ENCODE measurements at regions not wholly inside any gene's neighbourhood (a gene's known extent, or its start where the extent isn't known, plus 50 kb on each side); places are given as distances from the start of the nearest gene placed in this dataset.

DNA sequence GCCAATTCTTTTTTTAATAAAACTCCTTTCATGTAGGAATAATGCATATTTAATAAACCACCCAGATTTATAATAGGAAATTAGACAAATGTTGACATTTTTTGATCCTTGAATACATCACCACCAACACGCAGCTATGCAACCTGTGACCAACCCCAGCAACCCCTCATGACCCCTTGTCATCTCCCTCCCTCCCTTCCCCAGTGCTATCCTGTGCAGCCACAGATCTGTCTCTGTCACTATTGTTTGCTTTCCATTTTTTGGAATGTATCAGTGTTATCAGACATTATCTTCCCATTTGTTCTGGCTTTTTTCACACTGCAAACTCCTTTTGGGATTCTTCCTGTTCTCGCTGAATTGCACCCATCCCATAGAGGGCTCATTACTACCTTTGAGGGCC, 114.1 kb downstream of the VPREB1 start:
- no peaks in the 10 kb centered on the region for H4K20me1 ChIP-seq (ENCODE audit: control insufficient read depth, extremely low read depth, insufficient read depth, low read length)
- H3K9ac ChIP-seq (ENCODE audit: insufficient read depth, low read length) = no peak overlapping the region
- no peak overlapping the region for H3K27ac ChIP-seq (ENCODE audit: insufficient read depth, low read length)
- no peaks in the 10 kb centered on the region for H3K27me3 ChIP-seq (ENCODE audit: control insufficient read depth, insufficient read depth, low read length)
- no peaks in the 10 kb centered on the region for H3K36me3 ChIP-seq (ENCODE audit: control insufficient read depth, insufficient read depth, low read length)
- no peak overlapping the region for H3K4me3 ChIP-seq (replicated peaks in 1 of 4; ENCODE audit: control extremely low read depth in 1 of 4, insufficient read depth in 1 of 4, low read depth in 3 of 4, low read length in 4 of 4)
- no peak overlapping the region for H2AFZ ChIP-seq (ENCODE audit: low read length)
- H3K9me3 ChIP-seq (ENCODE audit: control insufficient read depth, insufficient read depth, low read depth, low read length) = no peaks in the 10 kb centered on the region
- H3K4me2 ChIP-seq (ENCODE audit: extremely low read depth, insufficient read depth, low read length) = no peak overlapping the region
- no peak for DNase-seq (ENCODE audit: low read depth in 2 of 2)
- no peaks in the 10 kb centered on the region for H3K79me2 ChIP-seq (ENCODE audit: control insufficient read depth, insufficient read depth, low read length)
- TF ChIP-seq CTCF (conservative IDR thresholded peaks at IDR 0.05 in 1 of 2, IDR thresholded peaks at IDR 0.05 in 1 of 2; ENCODE audit: low read depth in 1 of 2, low read length in 2 of 2) (no peak), EZH2 (IDR thresholded peaks at IDR 0.05; ENCODE audit: low read length, missing control alignments) (no peak)
- H3K4me1 ChIP-seq (ENCODE audit: control insufficient read depth, extremely low read depth, insufficient read depth, low read length) = no peaks in the 10 kb centered on the region

- H3K27ac ChIP-seq (ENCODE audit: insufficient read depth, low read length) = no peak overlapping the region
- no peaks in the 10 kb centered on the region for H3K79me2 ChIP-seq (ENCODE audit: control insufficient read depth, insufficient read depth, low read length)
- TF ChIP-seq CTCF (conservative IDR thresholded peaks at IDR 0.05 in 1 of 2, IDR thresholded peaks at IDR 0.05 in 1 of 2; ENCODE audit: low read depth in 1 of 2, low read length in 2 of 2) (no peak), EZH2 (IDR thresholded peaks at IDR 0.05; ENCODE audit: low read length, missing control alignments) (no peak)
- H3K9me3 ChIP-seq (ENCODE audit: control insufficient read depth, insufficient read depth, low read depth, low read length) = no peaks in the 10 kb centered on the region
- no peaks in the 10 kb centered on the region for H4K20me1 ChIP-seq (ENCODE audit: control insufficient read depth, extremely low read depth, insufficient read depth, low read length)
- no peak overlapping the region for H3K4me2 ChIP-seq (ENCODE audit: extremely low read depth, insufficient read depth, low read length)
- no peaks in the 10 kb centered on the region for H3K27me3 ChIP-seq (ENCODE audit: control insufficient read depth, insufficient read depth, low read length)
- no peaks in the 10 kb centered on the region for H3K36me3 ChIP-seq (ENCODE audit: control insufficient read depth, insufficient read depth, low read length)
- DNase-seq (ENCODE audit: low read depth in 2 of 2) = no peak
- no peak overlapping the region for H3K4me3 ChIP-seq (replicated peaks in 1 of 4; ENCODE audit: control extremely low read depth in 1 of 4, insufficient read depth in 1 of 4, low read depth in 3 of 4, low read length in 4 of 4)
- H2AFZ ChIP-seq (ENCODE audit: low read length) = no peak overlapping the region
- H3K9ac ChIP-seq (ENCODE audit: insufficient read depth, low read length) = no peak overlapping the region
- no peaks in the 10 kb centered on the region for H3K4me1 ChIP-seq (ENCODE audit: control insufficient read depth, extremely low read depth, insufficient read depth, low read length)
These were observed 114.9 kb downstream of the VPREB1 start for GRCh38 chr22:22359465-22359864.

- DNase-seq (ENCODE audit: low read depth in 2 of 2) = no peak
- Histone ChIP-seq H4K20me1 (ENCODE audit: control insufficient read depth, extremely low read depth, insufficient read depth, low read length) (no peaks in the 10 kb centered on the region), H3K9ac (ENCODE audit: insufficient read depth, low read length) (no peak overlapping the region), H3K4me3 (replicated peaks in 1 of 4; ENCODE audit: control extremely low read depth in 1 of 4, insufficient read depth in 1 of 4, low read depth in 3 of 4, low read length in 4 of 4) (no peak overlapping the region), H2AFZ (ENCODE audit: low read length) (no peak overlapping the region), H3K79me2 (ENCODE audit: control insufficient read depth, insufficient read depth, low read length) (no peaks in the 10 kb centered on the region), H3K27ac (ENCODE audit: insufficient read depth, low read length) (no peak overlapping the region), H3K27me3 (ENCODE audit: control insufficient read depth, insufficient read depth, low read length) (no peaks in the 10 kb centered on the region), H3K36me3 (ENCODE audit: control insufficient read depth, insufficient read depth, low read length) (no peaks in the 10 kb centered on the region), H3K4me1 (ENCODE audit: control insufficient read depth, extremely low read depth, insufficient read depth, low read length) (no peaks in the 10 kb centered on the region), H3K4me2 (ENCODE audit: extremely low read depth, insufficient read depth, low read length) (no peak overlapping the region), H3K9me3 (ENCODE audit: control insufficient read depth, insufficient read depth, low read depth, low read length) (no peaks in the 10 kb centered on the region)
- TF ChIP-seq CTCF (conservative IDR thresholded peaks at IDR 0.05 in 1 of 2, IDR thresholded peaks at IDR 0.05 in 1 of 2; ENCODE audit: low read depth in 1 of 2, low read length in 2 of 2) = no peak
- no peak for TF ChIP-seq EZH2 (IDR thresholded peaks at IDR 0.05; ENCODE audit: low read length, missing control alignments)
These were observed 115.4 kb downstream of the VPREB1 start for GRCh38 chr22:22360014-22360413.

Data from fibroblast of lung (primary cell).